Hematopoietic multipotent progenitor cell treated with erythropoietin and hydrocortisone succinate and interleukin-3 and kit ligand, for 4 days (in vitro differentiated cells): ENCODE measurements at regions not wholly inside any gene's neighbourhood (a gene's known extent, or its start where the extent isn't known, plus 50 kb on each side); places are given as distances from the start of the nearest gene placed in this dataset.

ENCODE experiments used
- DNase-seq: peaks from one replicate; pipeline ENCODE4 v3.0.0-alpha.2; 2015

GRCh38 chr20:12023194-12023795 is 105.6 kb downstream of the BTBD3 start:
- DNase-seq: no peak

GRCh38 chr20:12028771-12029170 is 111.1 kb downstream of the BTBD3 start:
- DNase-seq: no peak

- no peak for DNase-seq
Observed at GRCh38 chr20:12030470-12030869, 112.8 kb downstream of the BTBD3 start.

- no peak for DNase-seq
Observed at GRCh38 chr20:12036142-12036541, 118.4 kb downstream of the BTBD3 start.

- DNase-seq: peak; percentile 17
Observed at GRCh38 chr20:12037521-12037920, 119.8 kb downstream of the BTBD3 start.

- DNase-seq: no peak
Observed at GRCh38 chr20:12040261-12040660, 122.6 kb downstream of the BTBD3 start.

GRCh38 chr20:12044969-12045368 is 127.3 kb downstream of the BTBD3 start:
- no peak for DNase-seq

GRCh38 chr20:12047838-12048432 is 130.2 kb downstream of the BTBD3 start:
- DNase-seq: no peak

GRCh38 chr20:12049125-12049524 is 131.4 kb downstream of the BTBD3 start:
- DNase-seq: no peak

GRCh38 chr20:12051206-12052163 is 133.8 kb downstream of the BTBD3 start:
- DNase-seq: no peak

- peak; percentile 76 for DNase-seq
Observed at GRCh38 chr20:12053353-12053752, 135.7 kb downstream of the BTBD3 start.

GRCh38 chr20:12054556-12054955 is 136.9 kb downstream of the BTBD3 start:
- no peak for DNase-seq

GRCh38 chr20:12055161-12055560 is 137.5 kb downstream of the BTBD3 start:
- DNase-seq: peak; percentile 5

- peak; percentile 54 for DNase-seq
Observed at GRCh38 chr20:12056839-12057238, 139.1 kb downstream of the BTBD3 start.

GRCh38 chr20:12057778-12058177 is 140.1 kb downstream of the BTBD3 start:
- no peak for DNase-seq

- no peak for DNase-seq
Observed at GRCh38 chr20:12058216-12058615, 140.5 kb downstream of the BTBD3 start.

- no peak for DNase-seq
Observed at GRCh38 chr20:12061466-12061865, 143.8 kb downstream of the BTBD3 start.

GRCh38 chr20:12063106-12063684 is 145.5 kb downstream of the BTBD3 start:
- DNase-seq: no peak

GRCh38 chr20:12064540-12064939 is 146.8 kb downstream of the BTBD3 start:
- no peak for DNase-seq

- DNase-seq: no peak
Observed at GRCh38 chr20:12067686-12068085, 150.0 kb downstream of the BTBD3 start.

GRCh38 chr20:12068121-12068520 is 150.4 kb downstream of the BTBD3 start:
- no peak for DNase-seq

- DNase-seq: no peak
Observed at GRCh38 chr20:12069181-12069580, 151.5 kb downstream of the BTBD3 start.

- no peak for DNase-seq
Observed at GRCh38 chr20:12072221-12072953, 154.7 kb downstream of the BTBD3 start.
